ENCODE measurements at regions not wholly inside any gene's neighbourhood (a gene's known extent, or its start where the extent isn't known, plus 50 kb on each side); places are given as distances from the start of the nearest gene placed in this dataset.

GRCh38 chr1:87735750-87736149 is 407.1 kb downstream of the LMO4 start:
- BruUV-seq (replicated peaks), result no TSS peak
- CTCF ChIA-PET, result no interaction called here

GRCh38 chr1:87739141-87739540 is 410.5 kb downstream of the LMO4 start:
- ATAC-seq (no peak), DNase-seq (ENCODE audit: low read depth, low spot score) (no peak)
- no peaks in the 10 kb centered on the region for H3K27me3 ChIP-seq (ENCODE audit: control insufficient read depth, insufficient read depth, low read length)
- H3K4me3 ChIP-seq (ENCODE audit: low read depth in 2 of 2, low read length in 2 of 2), result no peak overlapping the region
- H3K4me1 ChIP-seq (ENCODE audit: control insufficient read depth, insufficient read depth, low read length), result no peaks in the 10 kb centered on the region
- TF ChIP-seq CTCF (IDR thresholded peaks at IDR 0.05), result no peak
- no peak for TF ChIP-seq REST (IDR thresholded peaks at IDR 0.05; ENCODE audit: insufficient read depth in 1 of 2, low read depth in 2 of 2, low read length in 1 of 2)
- no peak for TF ChIP-seq TCF7L2 (IDR thresholded peaks at IDR 0.05; ENCODE audit: low read depth, low read length)
- no peak for TF ChIP-seq POLR2AphosphoS5 (IDR thresholded peaks at IDR 0.05; ENCODE audit: low read depth, low read length)
- no peak for TF ChIP-seq SIN3A (IDR thresholded peaks at IDR 0.05; ENCODE audit: borderline replicate concordance, insufficient read depth, low read depth, low read length)
- H3K9me3 ChIP-seq (ENCODE audit: control insufficient read depth, insufficient read depth, low read depth, low read length), result no peaks in the 10 kb centered on the region
- POLR2A ChIA-PET, result no interaction called here
- no peaks in the 10 kb centered on the region for H3K36me3 ChIP-seq (ENCODE audit: control insufficient read depth, insufficient read depth, low read length)
- intact Hi-C loops (cut with micrococcal nuclease; ENCODE audit: unreplicated experiment) (no loop called here), in situ Hi-C loops (cut with HindIII; ENCODE audit: low pct_unique_long_range_greater_than_20kb, low sequenced_read_pairs) (no loop called here)
- no peak overlapping the region for H3K27ac ChIP-seq (ENCODE audit: low read length)
- no TSS peak for BruUV-seq (replicated peaks)
- CTCF ChIA-PET, result no interaction called here

More at GRCh38 chr1:87735750-87736149, 407.1 kb downstream of the LMO4 start:
- DNase-seq (ENCODE audit: low read depth, low spot score) (no peak), ATAC-seq (no peak)
- in situ Hi-C loops (cut with HindIII; ENCODE audit: low pct_unique_long_range_greater_than_20kb, low sequenced_read_pairs) (no loop called here), intact Hi-C loops (cut with micrococcal nuclease; ENCODE audit: unreplicated experiment) (no loop called here)
- Histone ChIP-seq H3K36me3 (ENCODE audit: control insufficient read depth, insufficient read depth, low read length) (no peaks in the 10 kb centered on the region), H3K4me1 (ENCODE audit: control insufficient read depth, insufficient read depth, low read length) (no peaks in the 10 kb centered on the region), H3K27ac (ENCODE audit: low read length) (no peak overlapping the region), H3K9me3 (ENCODE audit: control insufficient read depth, insufficient read depth, low read depth, low read length) (no peaks in the 10 kb centered on the region), H3K4me3 (ENCODE audit: low read depth in 2 of 2, low read length in 2 of 2) (no peak overlapping the region), H3K27me3 (ENCODE audit: control insufficient read depth, insufficient read depth, low read length) (no peaks in the 10 kb centered on the region)
- TF ChIP-seq TCF7L2 (IDR thresholded peaks at IDR 0.05; ENCODE audit: low read depth, low read length) (no peak), POLR2AphosphoS5 (IDR thresholded peaks at IDR 0.05; ENCODE audit: low read depth, low read length) (no peak), REST (IDR thresholded peaks at IDR 0.05; ENCODE audit: insufficient read depth in 1 of 2, low read depth in 2 of 2, low read length in 1 of 2) (no peak), SIN3A (IDR thresholded peaks at IDR 0.05; ENCODE audit: borderline replicate concordance, insufficient read depth, low read depth, low read length) (no peak), CTCF (IDR thresholded peaks at IDR 0.05) (no peak)
- POLR2A ChIA-PET, result no interaction called here

Measured in Panc1 (cell line).